ENCODE measurements at regions not wholly inside any gene's neighbourhood (a gene's known extent, or its start where the extent isn't known, plus 50 kb on each side); places are given as distances from the start of the nearest gene placed in this dataset.
A peak's percentile ranks its signal among the peaks of the same experiment; 100 is the strongest.

DNA sequence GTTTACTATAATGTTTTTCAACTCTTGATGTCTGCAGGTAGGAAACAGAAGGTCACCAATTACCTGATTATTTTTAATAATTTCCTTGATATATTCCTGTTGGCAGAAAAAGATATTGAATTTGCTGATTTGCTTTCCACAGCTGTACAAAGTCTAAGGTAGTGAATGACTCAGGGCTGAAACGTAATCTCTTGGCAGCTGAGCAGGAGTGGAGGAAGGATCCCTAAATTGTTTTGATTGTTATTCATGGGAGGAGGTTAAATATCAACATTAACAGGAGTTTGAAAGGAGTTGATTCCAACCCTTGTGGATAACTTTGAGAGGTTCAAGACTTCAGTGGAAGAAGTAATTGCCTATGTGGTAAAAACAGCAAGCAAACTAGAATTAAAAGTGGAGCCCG, 345.2 kb upstream of the SLC8A1 start:
- H3K4me3 ChIP-seq (ENCODE audit: low read depth, low read length): no peak overlapping the region
- no peaks in the 10 kb centered on the region for H3K36me3 ChIP-seq (ENCODE audit: control insufficient read depth, insufficient read depth, low read length)
- H3K4me1 ChIP-seq (ENCODE audit: control insufficient read depth, insufficient read depth, low read length): no peaks in the 10 kb centered on the region
- no peak overlapping the region for H3K27ac ChIP-seq (ENCODE audit: low read depth, low read length)
- no peaks in the 10 kb centered on the region for H3K9me3 ChIP-seq (ENCODE audit: control insufficient read depth, insufficient read depth, low read length)
- H3K27me3 ChIP-seq (ENCODE audit: control insufficient read depth, insufficient read depth, low read length): no peaks in the 10 kb centered on the region
- WGBS (ENCODE audit: insufficient coverage): 80% methylated on average over 1 of the region's 2 CpGs
- no peak for DNase-seq (ENCODE audit: low read depth in 4 of 6, low spot score in 6 of 6)

DNA sequence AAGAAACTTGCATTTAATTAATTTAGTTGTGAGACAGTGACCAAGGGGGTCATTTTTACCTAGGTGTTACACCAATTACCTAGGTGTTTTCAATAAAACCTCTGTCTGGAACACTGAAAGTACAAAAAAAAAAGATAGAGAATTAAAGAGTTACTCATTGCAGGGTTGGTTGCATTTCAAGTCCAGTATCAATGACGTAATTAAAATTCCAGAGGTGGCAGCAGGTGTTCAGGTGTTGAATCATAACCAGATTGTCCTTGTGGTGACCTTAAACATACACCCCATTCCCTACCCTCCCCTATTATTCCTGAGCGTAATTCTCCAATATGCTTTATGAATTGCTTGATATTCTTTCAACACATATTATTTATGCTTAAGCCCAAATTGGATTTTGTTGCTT, 352.0 kb upstream of the SLC8A1 start:
- Histone ChIP-seq H3K36me3 (ENCODE audit: control insufficient read depth, insufficient read depth, low read length) (no peaks in the 10 kb centered on the region), H3K27me3 (ENCODE audit: control insufficient read depth, insufficient read depth, low read length) (no peaks in the 10 kb centered on the region), H3K9me3 (ENCODE audit: control insufficient read depth, insufficient read depth, low read length) (no peaks in the 10 kb centered on the region), H3K27ac (ENCODE audit: low read depth, low read length) (no peak overlapping the region), H3K4me1 (ENCODE audit: control insufficient read depth, insufficient read depth, low read length) (no peaks in the 10 kb centered on the region), H3K4me3 (ENCODE audit: low read depth, low read length) (no peak overlapping the region)
- no peak for DNase-seq (ENCODE audit: low read depth in 4 of 6, low spot score in 6 of 6)
- WGBS (ENCODE audit: insufficient coverage): 83% methylated on average over 1 of the region's 2 CpGs

DNA sequence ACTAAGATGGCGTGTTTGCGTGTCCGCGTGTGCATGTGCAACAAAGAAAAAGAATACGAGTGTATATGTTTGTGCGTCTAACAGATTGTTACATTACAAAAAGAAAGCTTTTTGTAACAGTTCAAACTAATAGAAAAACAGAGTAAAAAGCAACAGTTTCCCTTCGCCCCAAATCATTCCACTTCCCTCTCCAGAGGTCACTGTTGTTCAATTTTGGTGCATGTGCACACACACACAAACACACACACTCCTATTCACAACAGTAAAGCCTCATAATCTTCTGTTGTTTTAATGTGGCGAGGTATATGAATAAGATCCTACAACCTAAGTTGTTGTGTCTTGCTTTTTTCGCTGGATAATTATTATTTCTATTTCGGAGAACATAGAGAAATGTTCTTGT, 357.3 kb upstream of the SLC8A1 start:
- H3K4me3 ChIP-seq (ENCODE audit: low read depth, low read length): no peak overlapping the region
- no peak overlapping the region for H3K27ac ChIP-seq (ENCODE audit: low read depth, low read length)
- H3K36me3 ChIP-seq (ENCODE audit: control insufficient read depth, insufficient read depth, low read length): no peaks in the 10 kb centered on the region
- 50% methylated on average over 1 of the region's 10 CpGs for WGBS (ENCODE audit: insufficient coverage)
- H3K9me3 ChIP-seq (ENCODE audit: control insufficient read depth, insufficient read depth, low read length): no peaks in the 10 kb centered on the region
- no peak for DNase-seq (ENCODE audit: low read depth in 4 of 6, low spot score in 6 of 6)
- no peaks in the 10 kb centered on the region for H3K27me3 ChIP-seq (ENCODE audit: control insufficient read depth, insufficient read depth, low read length)
- H3K4me1 ChIP-seq (ENCODE audit: control insufficient read depth, insufficient read depth, low read length): no peaks in the 10 kb centered on the region

DNA sequence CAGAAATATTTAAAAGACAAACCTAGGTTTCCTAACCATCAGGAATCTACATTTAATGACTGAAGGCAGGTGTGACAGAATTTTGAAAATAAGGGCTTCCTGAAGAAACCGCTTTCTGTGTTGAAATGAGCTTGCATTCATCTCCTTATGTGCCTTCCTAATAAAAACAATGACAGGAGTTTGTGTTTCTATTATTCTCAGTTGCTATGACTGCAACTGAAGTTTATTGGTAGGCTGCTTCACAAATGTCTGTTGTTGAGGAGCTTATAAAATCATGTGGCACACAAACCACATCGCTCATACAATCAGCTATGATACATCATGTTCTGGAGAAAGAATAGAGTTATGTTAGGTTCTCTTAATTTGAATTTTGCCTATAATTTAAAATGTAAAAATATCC, 362.7 kb upstream of the SLC8A1 start:
- H3K27ac ChIP-seq (ENCODE audit: low read depth, low read length): no peak overlapping the region
- no peaks in the 10 kb centered on the region for H3K9me3 ChIP-seq (ENCODE audit: control insufficient read depth, insufficient read depth, low read length)
- H3K36me3 ChIP-seq (ENCODE audit: control insufficient read depth, insufficient read depth, low read length): no peaks in the 10 kb centered on the region
- no CpG with 5 or more reads among the region's 2 CpGs for WGBS (ENCODE audit: insufficient coverage)
- H3K27me3 ChIP-seq (ENCODE audit: control insufficient read depth, insufficient read depth, low read length): no peaks in the 10 kb centered on the region
- no peak overlapping the region for H3K4me3 ChIP-seq (ENCODE audit: low read depth, low read length)
- DNase-seq (ENCODE audit: low read depth in 4 of 6, low spot score in 6 of 6): peak in 2 of 6 donors; percentile 2 to 49
- no peaks in the 10 kb centered on the region for H3K4me1 ChIP-seq (ENCODE audit: control insufficient read depth, insufficient read depth, low read length)

DNA sequence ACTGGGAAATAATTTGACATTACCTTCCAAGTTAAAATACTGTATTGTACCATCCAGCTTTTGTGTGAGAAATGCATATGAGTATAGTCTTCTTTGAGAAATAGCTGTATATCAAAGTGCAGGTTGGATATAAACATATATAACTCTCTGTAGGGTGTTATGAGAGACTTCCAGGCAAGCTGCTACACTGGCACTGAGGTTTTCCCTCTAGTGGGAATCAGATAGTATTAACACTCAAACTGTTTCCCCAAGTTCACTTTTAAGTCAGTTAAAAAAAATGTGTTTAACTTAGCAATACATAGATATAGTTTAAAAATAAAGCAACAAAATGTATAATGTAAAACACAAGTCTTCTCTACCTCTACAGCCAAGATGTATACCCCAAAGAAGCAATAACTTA, 368.4 kb upstream of the SLC8A1 start:
- Histone ChIP-seq H3K27ac (ENCODE audit: low read depth, low read length) (no peak overlapping the region), H3K4me1 (ENCODE audit: control insufficient read depth, insufficient read depth, low read length) (no peaks in the 10 kb centered on the region), H3K9me3 (ENCODE audit: control insufficient read depth, insufficient read depth, low read length) (no peaks in the 10 kb centered on the region), H3K4me3 (ENCODE audit: low read depth, low read length) (no peak overlapping the region), H3K36me3 (ENCODE audit: control insufficient read depth, insufficient read depth, low read length) (no peaks in the 10 kb centered on the region), H3K27me3 (ENCODE audit: control insufficient read depth, insufficient read depth, low read length) (no peaks in the 10 kb centered on the region)
- DNase-seq (ENCODE audit: low read depth in 4 of 6, low spot score in 6 of 6): peak in 1 of 6 donors; percentile 10

DNA sequence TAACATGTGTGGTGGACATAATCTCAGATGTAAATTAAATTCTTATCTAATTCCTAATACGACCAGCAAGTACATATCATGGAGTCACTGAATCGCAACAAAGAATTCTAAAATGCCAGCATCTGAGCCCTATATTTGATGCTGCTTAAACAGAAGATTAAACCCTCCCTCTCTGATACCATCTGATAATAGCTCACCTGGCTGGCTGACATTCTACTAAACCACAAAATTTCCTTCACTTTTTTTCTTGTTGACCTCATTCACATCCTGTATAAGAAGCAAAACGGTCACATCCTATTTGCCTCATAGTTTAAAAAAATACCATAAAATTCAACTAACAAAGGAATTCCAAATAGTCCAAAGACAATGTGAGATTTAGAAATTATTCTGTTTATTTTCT, 371.6 kb upstream of the SLC8A1 start:
- Histone ChIP-seq H3K27ac (ENCODE audit: low read depth, low read length) (no peak overlapping the region), H3K27me3 (ENCODE audit: control insufficient read depth, insufficient read depth, low read length) (no peaks in the 10 kb centered on the region), H3K36me3 (ENCODE audit: control insufficient read depth, insufficient read depth, low read length) (no peaks in the 10 kb centered on the region), H3K4me1 (ENCODE audit: control insufficient read depth, insufficient read depth, low read length) (no peaks in the 10 kb centered on the region), H3K9me3 (ENCODE audit: control insufficient read depth, insufficient read depth, low read length) (no peaks in the 10 kb centered on the region), H3K4me3 (ENCODE audit: low read depth, low read length) (no peak overlapping the region)
- WGBS (ENCODE audit: insufficient coverage): 100% methylated on average over 2 of the region's 3 CpGs
- no peak for DNase-seq (ENCODE audit: low read depth in 4 of 6, low spot score in 6 of 6)

DNA sequence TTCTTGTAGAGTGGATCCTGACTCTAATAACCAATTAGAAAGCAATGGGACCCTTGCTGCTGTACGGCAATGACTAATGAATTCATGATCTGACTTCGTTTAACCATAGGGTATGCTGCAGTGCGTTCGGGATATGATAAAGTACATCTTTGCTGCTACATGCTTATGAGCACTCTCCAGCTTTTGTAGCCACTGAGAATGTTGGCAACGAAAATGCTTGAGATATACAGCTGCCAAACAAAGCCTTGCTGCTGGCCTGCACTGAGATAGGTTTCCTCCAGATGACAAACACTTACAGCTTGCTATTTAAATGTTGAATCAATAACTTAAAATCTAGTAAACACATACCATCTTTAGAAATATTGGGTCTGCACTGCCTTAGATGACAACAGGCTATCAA, 372.4 kb upstream of the SLC8A1 start:
- peak in 2 of 6 donors; percentile 7 to 48 for DNase-seq (ENCODE audit: low read depth in 4 of 6, low spot score in 6 of 6)
- Histone ChIP-seq H3K36me3 (ENCODE audit: control insufficient read depth, insufficient read depth, low read length) (no peaks in the 10 kb centered on the region), H3K4me3 (ENCODE audit: low read depth, low read length) (no peak overlapping the region), H3K9me3 (ENCODE audit: control insufficient read depth, insufficient read depth, low read length) (no peaks in the 10 kb centered on the region), H3K27me3 (ENCODE audit: control insufficient read depth, insufficient read depth, low read length) (no peaks in the 10 kb centered on the region), H3K27ac (ENCODE audit: low read depth, low read length) (no peak overlapping the region), H3K4me1 (ENCODE audit: control insufficient read depth, insufficient read depth, low read length) (no peaks in the 10 kb centered on the region)
- 70% methylated on average over 5 of the region's 5 CpGs for WGBS (ENCODE audit: insufficient coverage)

DNA sequence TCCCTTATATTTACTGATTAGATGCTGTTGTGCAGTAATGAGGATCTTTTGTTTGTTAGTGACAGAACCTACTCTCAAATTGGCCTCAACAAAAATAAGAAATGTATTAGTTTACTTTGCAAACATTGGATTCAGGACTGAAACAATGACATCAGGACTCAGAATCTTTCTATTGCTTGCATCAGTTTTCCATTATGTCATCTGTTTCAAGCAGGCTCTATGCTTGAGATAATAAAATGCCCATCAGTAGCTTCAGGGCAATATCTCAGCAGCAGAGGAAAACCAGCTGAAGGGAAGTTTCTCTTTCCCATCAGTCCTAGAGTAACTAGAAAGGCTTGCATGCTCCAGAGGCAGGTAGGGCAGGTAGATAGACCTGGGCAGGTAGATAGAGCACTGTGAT, 375.5 kb upstream of the SLC8A1 start:
- no peaks in the 10 kb centered on the region for H3K36me3 ChIP-seq (ENCODE audit: control insufficient read depth, insufficient read depth, low read length)
- H3K4me1 ChIP-seq (ENCODE audit: control insufficient read depth, insufficient read depth, low read length): no peaks in the 10 kb centered on the region
- H3K27me3 ChIP-seq (ENCODE audit: control insufficient read depth, insufficient read depth, low read length): no peaks in the 10 kb centered on the region
- DNase-seq (ENCODE audit: low read depth in 4 of 6, low spot score in 6 of 6): no peak
- no peaks in the 10 kb centered on the region for H3K9me3 ChIP-seq (ENCODE audit: control insufficient read depth, insufficient read depth, low read length)
- H3K27ac ChIP-seq (ENCODE audit: low read depth, low read length): no peak overlapping the region
- H3K4me3 ChIP-seq (ENCODE audit: low read depth, low read length): no peak overlapping the region

DNA sequence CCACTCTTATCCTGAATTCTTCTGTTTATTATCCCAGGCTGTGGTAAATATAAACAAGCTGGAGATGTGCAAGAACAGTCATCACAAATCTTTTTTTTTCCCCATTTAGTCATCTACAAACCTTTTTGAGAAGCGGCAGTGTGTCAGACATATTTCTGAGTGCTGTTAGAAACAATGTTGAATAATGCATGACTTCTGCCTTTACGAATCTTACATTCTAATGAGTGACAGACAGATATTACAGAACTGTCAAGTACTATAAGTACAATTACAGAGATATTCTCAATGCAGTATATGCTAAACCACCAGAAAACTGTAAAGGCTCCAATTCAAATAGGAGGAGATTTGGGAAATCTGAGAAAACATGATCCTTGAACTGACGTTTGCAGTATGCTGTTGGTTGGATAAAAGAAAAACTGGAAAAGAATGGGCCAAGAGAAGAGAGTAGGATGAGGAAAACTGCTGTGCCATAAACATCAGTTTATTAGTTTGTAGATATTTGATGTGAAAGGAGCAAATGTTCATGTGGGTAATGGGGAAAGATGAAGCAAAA, 379.5 kb upstream of the SLC8A1 start:
- 60% methylated on average over 1 of the region's 3 CpGs for WGBS (ENCODE audit: insufficient coverage)
- Histone ChIP-seq H3K9me3 (ENCODE audit: control insufficient read depth, insufficient read depth, low read length) (no peaks in the 10 kb centered on the region), H3K4me3 (ENCODE audit: low read depth, low read length) (no peak overlapping the region), H3K36me3 (ENCODE audit: control insufficient read depth, insufficient read depth, low read length) (no peaks in the 10 kb centered on the region), H3K27me3 (ENCODE audit: control insufficient read depth, insufficient read depth, low read length) (no peaks in the 10 kb centered on the region), H3K4me1 (ENCODE audit: control insufficient read depth, insufficient read depth, low read length) (no peaks in the 10 kb centered on the region), H3K27ac (ENCODE audit: low read depth, low read length) (no peak overlapping the region)
- peak in 1 of 6 donors; percentile 49 for DNase-seq (ENCODE audit: low read depth in 4 of 6, low spot score in 6 of 6)

DNA sequence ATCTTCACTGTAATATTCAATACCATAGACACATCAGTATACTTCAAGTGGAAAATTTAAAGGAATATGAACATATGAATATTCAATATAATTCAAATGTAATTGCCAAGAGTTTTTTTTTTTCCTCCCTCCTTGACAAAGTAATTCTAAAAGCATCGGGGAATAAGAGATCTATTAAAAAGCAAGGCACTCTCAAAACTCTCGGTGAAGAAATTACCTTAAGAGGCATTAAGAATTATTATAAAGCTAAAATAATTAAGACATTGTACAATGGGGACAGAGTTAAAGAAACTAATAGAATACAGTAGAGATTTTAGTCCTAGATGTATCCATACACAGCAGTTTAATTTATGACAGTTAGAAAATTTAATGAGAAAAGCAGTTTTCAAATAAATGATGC, 390.0 kb upstream of the SLC8A1 start:
- no peaks in the 10 kb centered on the region for H3K27me3 ChIP-seq (ENCODE audit: control insufficient read depth, insufficient read depth, low read length)
- no CpG with 5 or more reads among the region's 2 CpGs for WGBS (ENCODE audit: insufficient coverage)
- H3K27ac ChIP-seq (ENCODE audit: low read depth, low read length): no peak overlapping the region
- no peaks in the 10 kb centered on the region for H3K4me1 ChIP-seq (ENCODE audit: control insufficient read depth, insufficient read depth, low read length)
- peak in 1 of 6 donors; percentile 59 for DNase-seq (ENCODE audit: low read depth in 4 of 6, low spot score in 6 of 6)
- no peak overlapping the region for H3K4me3 ChIP-seq (ENCODE audit: low read depth, low read length)
- H3K9me3 ChIP-seq (ENCODE audit: control insufficient read depth, insufficient read depth, low read length): no peaks in the 10 kb centered on the region
- no peaks in the 10 kb centered on the region for H3K36me3 ChIP-seq (ENCODE audit: control insufficient read depth, insufficient read depth, low read length)

All from spinal cord (tissue), 9 donors.